Mesenchymal stem cell (in vitro differentiated cells and primary cell): ENCODE measurements at regions not wholly inside any gene's neighbourhood (a gene's known extent, or its start where the extent isn't known, plus 50 kb on each side); places are given as distances from the start of the nearest gene placed in this dataset.

Experiments used
- DNase-seq: peaks from one replicate; pipeline ENCODE4 v3.0.0-alpha.2; 2013
- H2AFZ ChIP-seq: one replicate; pipeline ENCODE4 v1.6.1; 2013; ENCODE audit warnings: low read depth, mild to moderate bottlenecking, control low read depth, inconsistent platforms, low read length, moderate library complexity
- H2AK5ac ChIP-seq: 2 replicates; pipeline ENCODE4 v1.6.1; 2013; ENCODE audit warnings: low read length, moderate library complexity, mild to moderate bottlenecking, inconsistent platforms; ENCODE audit not compliant: severe bottlenecking
- H2BK120ac ChIP-seq: one replicate; pipeline ENCODE4 v1.6.1; 2013; ENCODE audit warnings: low read depth, mild to moderate bottlenecking, inconsistent platforms, low read length, moderate library complexity
- H2BK12ac ChIP-seq, 2 experiments: one replicate each; pipeline ENCODE4 v1.6.1; 2013; ENCODE audit warnings: inconsistent platforms in 2 of 2, low read length in 2 of 2, mild to moderate bottlenecking in 2 of 2, moderate library complexity in 2 of 2, control low read depth in 1 of 2
- H2BK15ac ChIP-seq: one replicate; pipeline ENCODE4 v1.6.1; 2013; ENCODE audit warnings: mild to moderate bottlenecking, low read depth, inconsistent platforms; ENCODE audit not compliant: poor library complexity, severe bottlenecking
- H2BK5ac ChIP-seq: 2 replicates; pipeline ENCODE4 v1.6.1; 2013; ENCODE audit warnings: low read depth, mild to moderate bottlenecking, low read length, control low read depth, inconsistent platforms; ENCODE audit not compliant: poor library complexity, severe bottlenecking
- H3K14ac ChIP-seq, 2 experiments: one replicate each; pipeline ENCODE4 v1.6.1; 2013; ENCODE audit warnings: inconsistent platforms in 2 of 2, low read length in 2 of 2, control low read depth in 1 of 2, mild to moderate bottlenecking in 1 of 2, moderate library complexity in 1 of 2
- H3K18ac ChIP-seq, 2 experiments: one replicate each; pipeline ENCODE4 v1.6.1; 2013; ENCODE audit warnings: inconsistent platforms in 2 of 2, low read length in 2 of 2, control low read depth in 1 of 2, low read depth in 1 of 2, mild to moderate bottlenecking in 1 of 2
- H3K23ac ChIP-seq, 2 experiments: one replicate each; pipeline ENCODE4 v1.6.1; 2013; ENCODE audit warnings: inconsistent platforms in 2 of 2, low read length in 2 of 2, mild to moderate bottlenecking in 2 of 2, moderate library complexity in 2 of 2, control low read depth in 1 of 2
- H3K27ac ChIP-seq: 2 replicates; pipeline ENCODE4 v1.5.1; 2013; ENCODE audit warnings: mild to moderate bottlenecking, moderate library complexity, low read length, control low read depth, inconsistent platforms; ENCODE audit not compliant: poor library complexity, severe bottlenecking
- H3K27me3 ChIP-seq, 2 experiments: 2 replicates each; pipeline versions ENCODE4 v1.6.1 to v1.7.0; 2013; ENCODE audit warnings: low read length in 2 of 2, mild to moderate bottlenecking in 2 of 2, moderate library complexity in 2 of 2, control low read depth in 1 of 2, inconsistent platforms in 1 of 2; ENCODE audit not compliant: control insufficient read depth in 1 of 2, insufficient read depth in 1 of 2
- H3K36me3 ChIP-seq, 2 experiments: 2 replicates each; pipeline versions ENCODE4 v1.6.1 to v1.7.0; 2013; ENCODE audit warnings: low read length in 2 of 2, control low read depth in 1 of 2, inconsistent platforms in 1 of 2, low read depth in 1 of 2, mild to moderate bottlenecking in 1 of 2; ENCODE audit not compliant: insufficient read depth in 2 of 2, control insufficient read depth in 1 of 2
- H3K4ac ChIP-seq, 2 experiments: one replicate each; pipeline ENCODE4 v1.6.1; 2013; ENCODE audit warnings: inconsistent platforms in 2 of 2, low read length in 2 of 2, mild to moderate bottlenecking in 2 of 2, moderate library complexity in 2 of 2, control low read depth in 1 of 2, low read depth in 1 of 2
- H3K4me1 ChIP-seq: 2 replicates; pipeline ENCODE4 v1.6.1; 2013; ENCODE audit warnings: low read depth, low read length, control low read depth; ENCODE audit not compliant: control insufficient read depth, insufficient read depth
- H3K4me2 ChIP-seq: 2 replicates; pipeline ENCODE4 v1.6.1; 2013; ENCODE audit warnings: low read length, mild to moderate bottlenecking, inconsistent platforms; ENCODE audit not compliant: poor library complexity, severe bottlenecking
- H3K4me3 ChIP-seq, 2 experiments: 2 replicates each; pipeline versions ENCODE4 v1.5.1 to v1.7.0; 2013; ENCODE audit warnings: low read length in 2 of 2, mild to moderate bottlenecking in 2 of 2, control low read depth in 1 of 2, low read depth in 1 of 2; ENCODE audit not compliant: insufficient read depth in 1 of 2
- H3K79me1 ChIP-seq: replicated peaks from 2 replicates; pipeline ENCODE4 v1.6.1; 2013; ENCODE audit warnings: mild to moderate bottlenecking, control low read depth, low read length, inconsistent platforms; ENCODE audit not compliant: poor library complexity, severe bottlenecking
- H3K9ac ChIP-seq: 2 replicates; pipeline ENCODE4 v1.7.0; 2013; ENCODE audit warnings: mild to moderate bottlenecking, low read length, moderate library complexity
- H3K9me3 ChIP-seq: 2 replicates; pipeline ENCODE4 v1.7.0; 2013; ENCODE audit warnings: mild to moderate bottlenecking, low read length; ENCODE audit not compliant: control insufficient read depth
- H4K8ac ChIP-seq: one replicate; pipeline ENCODE4 v1.6.1; 2013; ENCODE audit warnings: inconsistent platforms, mild to moderate bottlenecking, low read length, moderate library complexity
- H4K91ac ChIP-seq: one replicate; pipeline ENCODE4 v1.6.1; 2013; ENCODE audit warnings: mild to moderate bottlenecking, low read length, inconsistent platforms
- WGBS: methylation state at CpG from one replicate; pipeline ENCODE4 v1.1.7; 2013; ENCODE audit warnings: mixed read lengths; 5-methylcytosine and 5-hydroxymethylcytosine counted together

DNA sequence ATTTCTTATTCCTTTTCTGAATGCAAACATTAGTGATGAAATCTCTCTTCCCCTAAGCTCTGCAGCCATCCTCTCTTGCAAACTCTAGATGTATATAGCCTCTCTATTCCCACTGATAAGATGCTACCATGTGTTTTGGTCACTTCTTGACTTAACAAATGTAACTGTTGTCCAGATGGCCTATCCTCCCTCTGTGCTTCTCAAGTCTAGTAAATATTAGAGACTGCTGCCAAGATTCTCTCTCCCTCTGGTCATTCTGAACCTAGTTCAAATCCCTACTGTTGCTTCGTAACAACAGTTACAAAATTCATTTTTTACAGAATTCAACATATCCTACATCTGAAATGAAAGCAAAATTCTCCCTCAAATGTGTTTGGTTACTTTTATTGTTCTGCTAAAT lies 156.6 kb downstream of the TXNL1 start:
- no peak overlapping the region for H3K27ac ChIP-seq
- H2BK15ac ChIP-seq: no peak overlapping the region
- H4K8ac ChIP-seq: no peak overlapping the region
- no CpG with 5 or more reads among the region's 1 CpG for WGBS
- H3K36me3 ChIP-seq: no peaks in the 10 kb centered on the region
- no peak overlapping the region for H2BK12ac ChIP-seq
- H3K18ac ChIP-seq: no peak overlapping the region
- no peak overlapping the region for H2BK120ac ChIP-seq
- no peak overlapping the region for H3K4me3 ChIP-seq
- H3K4me1 ChIP-seq: no peaks in the 10 kb centered on the region
- H3K14ac ChIP-seq: no peak overlapping the region
- no peak overlapping the region for H3K4me2 ChIP-seq
- H2BK5ac ChIP-seq: no peak overlapping the region
- no peak overlapping the region for H3K9ac ChIP-seq
- H3K9me3 ChIP-seq: no peaks in the 10 kb centered on the region
- no peak overlapping the region for H3K23ac ChIP-seq
- no peak overlapping the region for H2AK5ac ChIP-seq
- H4K91ac ChIP-seq: no peak overlapping the region
- H3K79me1 ChIP-seq: no peaks in the 10 kb centered on the region
- H3K27me3 ChIP-seq: no peaks in the 10 kb centered on the region
- DNase-seq: no peak
- H3K4ac ChIP-seq: no peak overlapping the region
- no peak overlapping the region for H2AFZ ChIP-seq

DNA sequence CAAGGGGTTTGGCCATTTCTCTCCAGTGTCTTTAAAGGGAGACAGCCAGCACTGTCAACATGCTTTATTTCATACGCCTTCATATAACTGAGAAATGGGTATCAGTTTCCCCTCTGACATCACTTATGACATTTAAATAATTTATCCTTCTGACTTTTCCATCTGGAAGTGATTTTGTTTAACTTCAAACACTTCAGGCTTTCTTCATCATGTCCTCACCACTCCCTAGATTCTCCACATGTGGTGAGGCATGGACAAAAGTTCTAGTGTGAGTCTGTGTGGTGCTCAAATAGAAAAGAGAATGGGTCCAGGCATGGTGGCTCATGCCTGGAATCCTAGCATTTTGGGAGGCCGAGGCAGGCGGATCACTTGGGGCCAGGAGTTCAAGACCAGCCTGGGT lies 158.6 kb downstream of the TXNL1 start:
- no peaks in the 10 kb centered on the region for H3K36me3 ChIP-seq
- H3K27me3 ChIP-seq: no peaks in the 10 kb centered on the region
- no peak overlapping the region for H2AK5ac ChIP-seq
- no peak overlapping the region for H2BK12ac ChIP-seq
- no peak overlapping the region for H3K27ac ChIP-seq
- H3K14ac ChIP-seq: no peak overlapping the region
- H3K79me1 ChIP-seq: no peaks in the 10 kb centered on the region
- no peak overlapping the region for H3K4me2 ChIP-seq
- H3K9me3 ChIP-seq: no peaks in the 10 kb centered on the region
- WGBS: 73% methylated on average over 3 of the region's 3 CpGs
- H2AFZ ChIP-seq: no peak overlapping the region
- no peak overlapping the region for H3K18ac ChIP-seq
- H3K9ac ChIP-seq: no peak overlapping the region
- H3K23ac ChIP-seq: no peak overlapping the region
- no peak overlapping the region for H2BK15ac ChIP-seq
- H3K4ac ChIP-seq: no peak overlapping the region
- no peak overlapping the region for H2BK5ac ChIP-seq
- H3K4me3 ChIP-seq: no peak overlapping the region
- no peak for DNase-seq
- H4K8ac ChIP-seq: no peak overlapping the region
- H3K4me1 ChIP-seq: no peaks in the 10 kb centered on the region
- no peak overlapping the region for H4K91ac ChIP-seq
- no peak overlapping the region for H2BK120ac ChIP-seq

- Histone ChIP-seq H3K4me1 (no peaks in the 10 kb centered on the region), H3K18ac (no peak overlapping the region), H4K8ac (no peak overlapping the region), H3K4me3 (no peak overlapping the region), H3K9ac (no peak overlapping the region), H3K27me3 (no peaks in the 10 kb centered on the region), H3K79me1 (no peaks in the 10 kb centered on the region), H3K27ac (no peak overlapping the region), H2AK5ac (no peak overlapping the region), H3K23ac (no peak overlapping the region), H2AFZ (no peak overlapping the region), H2BK120ac (no peak overlapping the region), H4K91ac (no peak overlapping the region), H2BK5ac (no peak overlapping the region), H3K9me3 (no peaks in the 10 kb centered on the region), H2BK12ac (no peak overlapping the region), H3K4ac (no peak overlapping the region), H3K36me3 (no peaks in the 10 kb centered on the region), H2BK15ac (no peak overlapping the region), H3K4me2 (no peak overlapping the region), H3K14ac (no peak overlapping the region)
- 53% methylated on average over 2 of the region's 2 CpGs for WGBS
- DNase-seq: no peak
Observed at GRCh38 chr18:56475250-56475649, 163.1 kb downstream of the TXNL1 start.

- H3K36me3 ChIP-seq: no peaks in the 10 kb centered on the region
- H3K4ac ChIP-seq: no peak overlapping the region
- no peak overlapping the region for H3K4me3 ChIP-seq
- no peak overlapping the region for H2BK5ac ChIP-seq
- no peak overlapping the region for H4K8ac ChIP-seq
- no peak for DNase-seq
- H4K91ac ChIP-seq: no peak overlapping the region
- no peak overlapping the region for H3K27ac ChIP-seq
- no peak overlapping the region for H2BK15ac ChIP-seq
- H2BK120ac ChIP-seq: no peak overlapping the region
- no peak overlapping the region for H3K23ac ChIP-seq
- no peak overlapping the region for H3K9ac ChIP-seq
- no peak overlapping the region for H2AK5ac ChIP-seq
- H2AFZ ChIP-seq: no peak overlapping the region
- H3K4me1 ChIP-seq: no peaks in the 10 kb centered on the region
- H3K4me2 ChIP-seq: no peak overlapping the region
- H3K9me3 ChIP-seq: no peaks in the 10 kb centered on the region
- H3K14ac ChIP-seq: no peak overlapping the region
- no peak overlapping the region for H2BK12ac ChIP-seq
- no peaks in the 10 kb centered on the region for H3K79me1 ChIP-seq
- 90% methylated on average over 8 of the region's 8 CpGs for WGBS
- no peaks in the 10 kb centered on the region for H3K27me3 ChIP-seq
- H3K18ac ChIP-seq: no peak overlapping the region
Observed at GRCh38 chr18:56473400-56474024, 164.9 kb downstream of the TXNL1 start.
